Ectodermal cell (in vitro differentiated cells): ENCODE measurements at regions not wholly inside any gene's neighbourhood (a gene's known extent, or its start where the extent isn't known, plus 50 kb on each side); places are given as distances from the start of the nearest gene placed in this dataset.
A peak's percentile ranks its signal among the peaks of the same experiment; 100 is the strongest.

Experiments used
- H3K27ac ChIP-seq: 2 replicates; pipeline ENCODE4 v1.7.0; 2013; ENCODE audit warnings: mild to moderate bottlenecking, low read depth, low read length; ENCODE audit not compliant: insufficient read depth, poor library complexity, severe bottlenecking
- H3K27me3 ChIP-seq: 2 replicates; pipeline ENCODE4 v1.7.0; 2013; ENCODE audit warnings: mild to moderate bottlenecking, low read length; ENCODE audit not compliant: insufficient read depth, control insufficient read depth, poor library complexity, severe bottlenecking
- H3K36me3 ChIP-seq: one replicate; pipeline ENCODE4 v1.7.0; 2013; ENCODE audit warnings: low read length; ENCODE audit not compliant: control insufficient read depth, insufficient read depth
- H3K4me1 ChIP-seq: one replicate; pipeline ENCODE4 v1.7.0; 2013; ENCODE audit warnings: low read length; ENCODE audit not compliant: control insufficient read depth, insufficient read depth
- H3K4me3 ChIP-seq: 2 replicates; pipeline ENCODE4 v1.7.0; 2013; ENCODE audit warnings: low read depth, low read length, control low read depth; ENCODE audit not compliant: insufficient read depth
- H3K9me3 ChIP-seq: 2 replicates; pipeline ENCODE4 v1.7.0; 2013; ENCODE audit warnings: mild to moderate bottlenecking, low read length, moderate library complexity; ENCODE audit not compliant: control insufficient read depth
- WGBS, 2 experiments: methylation state at CpG; one replicate each; pipeline ENCODE4 v1.1.7; 2013; ENCODE audit warnings: missing lambda C conversion rate in 2 of 2; 5-methylcytosine and 5-hydroxymethylcytosine counted together

DNA sequence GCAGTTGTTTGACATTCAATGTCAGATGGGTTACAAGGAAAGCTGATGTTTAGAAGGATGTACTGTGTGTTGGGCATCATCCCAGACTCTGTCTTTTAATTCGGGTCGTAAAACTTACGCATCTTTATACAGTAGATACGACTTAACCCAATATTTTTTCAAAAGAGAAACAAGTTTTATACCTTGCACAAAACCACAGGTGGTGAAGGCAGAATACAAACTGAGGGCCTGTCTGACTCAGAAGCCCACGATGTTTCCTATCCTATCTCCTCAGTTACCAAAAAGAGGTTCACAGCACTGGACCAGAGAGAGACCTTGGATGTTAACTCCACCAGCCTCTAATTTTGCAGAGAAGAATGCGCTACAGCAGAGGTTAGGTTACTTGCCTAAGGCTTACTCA, 477.0 kb downstream of the FOXO1 start:
- H3K4me1 ChIP-seq = peaks cover 42% of the 10 kb centered on the region
- H3K27me3 ChIP-seq = no peaks in the 10 kb centered on the region
- H3K36me3 ChIP-seq = no peaks in the 10 kb centered on the region
- no peak overlapping the region for H3K4me3 ChIP-seq
- H3K27ac ChIP-seq = peak overlapping the region; percentile 93
- no peaks in the 10 kb centered on the region for H3K9me3 ChIP-seq
- WGBS, 2 experiments = 87 to 95% methylated on average over 6 of the region's 6 CpGs

DNA sequence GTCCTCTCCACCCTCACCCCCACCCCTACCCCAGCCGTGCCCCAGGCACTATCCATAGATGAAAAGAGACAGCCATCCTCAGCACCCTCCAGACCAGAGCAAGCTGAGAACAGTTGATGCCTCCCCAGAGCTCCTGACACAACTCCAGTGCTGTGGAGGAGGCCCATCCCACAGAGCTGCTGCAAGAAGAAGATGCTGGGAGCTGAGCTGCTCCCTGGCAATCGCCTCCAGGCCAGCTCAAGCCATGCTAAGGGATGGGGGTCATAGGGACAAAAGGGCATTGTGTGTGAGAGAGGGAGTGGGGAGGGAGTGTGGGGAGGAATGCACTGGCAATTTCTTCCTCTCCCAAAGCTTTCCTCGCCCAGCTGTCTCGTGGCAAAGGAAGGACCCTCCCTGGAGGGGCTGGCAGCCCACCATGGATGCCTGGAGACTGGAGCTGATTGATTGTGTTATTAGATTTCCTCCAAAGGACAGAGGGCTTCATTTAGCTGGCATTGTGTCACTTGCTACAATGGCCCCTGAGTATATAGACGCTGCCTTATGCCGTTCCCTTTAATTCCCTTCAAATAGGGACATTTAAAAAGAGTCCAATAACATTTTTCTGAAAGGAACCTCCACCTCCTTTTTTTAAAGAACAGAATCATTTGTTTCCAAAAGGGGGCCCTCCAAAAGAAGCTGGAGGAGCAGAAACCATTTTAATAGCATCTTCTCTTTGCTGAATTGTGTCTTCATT, 476.4 kb downstream of the FOXO1 start:
- Histone ChIP-seq H3K27me3 (no peaks in the 10 kb centered on the region), H3K36me3 (no peaks in the 10 kb centered on the region), H3K9me3 (no peaks in the 10 kb centered on the region), H3K4me1 (peaks cover 42% of the 10 kb centered on the region), H3K4me3 (no peak overlapping the region), H3K27ac (peak overlapping the region; percentile 93)
- 38 to 44% methylated on average over 6 of the region's 6 CpGs for WGBS, 2 experiments

DNA sequence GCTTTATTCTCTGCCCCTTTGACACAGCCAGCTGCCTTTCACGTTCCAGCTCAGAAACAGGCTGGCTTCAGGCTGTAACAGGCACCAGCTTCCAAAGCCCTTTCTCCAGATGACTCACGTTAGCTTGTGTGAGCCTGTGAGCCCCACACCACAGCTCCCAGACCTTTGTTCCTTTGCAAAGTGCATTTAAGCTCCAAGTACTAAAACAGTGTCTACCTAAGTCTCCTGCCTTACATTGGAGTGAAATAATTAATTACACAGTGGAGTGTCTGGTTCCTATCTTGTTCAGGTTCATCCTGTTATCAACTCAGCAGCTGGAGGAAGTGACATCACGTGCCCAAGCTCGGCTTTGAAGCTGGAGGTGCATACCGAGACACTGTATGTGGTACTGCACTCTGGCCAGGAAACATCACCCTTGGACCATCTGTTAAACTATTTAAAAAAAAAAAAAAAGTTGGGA, 475.8 kb downstream of the FOXO1 start:
- peaks cover 42% of the 10 kb centered on the region for H3K4me1 ChIP-seq

DNA sequence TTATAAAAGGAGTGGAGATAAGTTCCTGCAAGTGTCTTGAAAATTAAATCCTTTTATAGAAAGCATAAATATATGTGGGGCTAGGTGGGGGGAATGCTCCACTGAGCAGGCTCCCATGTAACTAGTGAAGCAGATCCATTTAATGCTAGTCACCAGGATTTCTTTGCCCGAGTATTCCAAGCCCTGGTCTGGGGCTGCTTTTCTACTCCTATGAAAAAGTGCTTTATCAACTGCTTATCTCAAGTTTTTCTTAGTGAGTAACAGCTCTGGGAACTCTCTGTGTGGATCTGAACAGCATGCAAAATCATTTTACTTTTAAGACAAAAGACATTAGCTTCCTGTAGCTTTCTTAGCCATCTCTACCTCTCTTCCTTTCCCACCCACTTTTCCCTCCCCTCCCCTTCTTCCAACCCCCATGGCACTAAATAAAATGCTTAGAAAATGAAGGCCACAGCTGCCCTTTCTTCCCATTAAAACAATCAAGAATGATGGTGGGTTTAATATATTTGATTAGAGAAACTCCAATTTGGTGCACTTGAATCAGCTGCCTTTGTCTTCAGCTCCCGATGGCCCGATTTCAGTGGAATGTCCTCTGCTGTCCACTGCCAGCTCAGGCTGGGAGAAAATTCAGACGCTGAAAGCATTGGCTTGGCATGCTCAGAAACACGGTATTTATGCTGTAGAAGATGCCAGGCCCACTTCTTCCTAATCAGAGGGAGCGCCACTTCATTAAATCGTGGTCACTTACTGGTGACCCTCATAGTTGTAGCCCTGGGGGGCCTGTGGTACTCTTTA, 475.1 kb downstream of the FOXO1 start:
- no peaks in the 10 kb centered on the region for H3K27me3 ChIP-seq
- peak overlapping the region; percentile 93 for H3K27ac ChIP-seq
- no peak overlapping the region for H3K4me3 ChIP-seq
- WGBS, 2 experiments = 89 to 92% methylated on average over 7 of the region's 7 CpGs
- peaks cover 42% of the 10 kb centered on the region for H3K4me1 ChIP-seq
- no peaks in the 10 kb centered on the region for H3K36me3 ChIP-seq
- no peaks in the 10 kb centered on the region for H3K9me3 ChIP-seq

More for the DNA sequence above, 475.8 kb downstream of the FOXO1 start:
- H3K4me3 ChIP-seq = no peak overlapping the region
- H3K36me3 ChIP-seq = no peaks in the 10 kb centered on the region
- peak overlapping the region; percentile 93 for H3K27ac ChIP-seq
- H3K27me3 ChIP-seq = no peaks in the 10 kb centered on the region
- WGBS, 2 experiments = 59 to 61% methylated on average over 5 of the region's 5 CpGs
- H3K9me3 ChIP-seq = no peaks in the 10 kb centered on the region

DNA sequence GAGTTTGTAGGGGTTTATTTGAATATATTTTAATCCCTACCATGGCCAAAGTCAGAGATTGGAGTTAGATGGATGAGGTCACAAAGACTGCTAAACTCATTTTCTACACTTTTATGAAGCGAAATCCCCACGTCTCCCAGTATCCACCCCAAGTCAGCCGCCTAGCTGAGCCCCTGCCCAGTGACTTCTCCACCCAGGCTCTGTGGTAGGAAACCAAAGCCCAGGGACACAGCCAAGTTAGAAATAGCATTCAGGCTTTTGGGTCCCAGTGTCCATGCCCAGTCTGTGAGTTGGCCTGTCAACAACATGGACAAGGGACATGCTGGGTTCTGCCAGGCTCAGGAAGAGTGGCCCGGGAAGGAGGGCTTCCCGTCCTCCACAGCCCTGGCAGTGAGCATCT, 474.0 kb downstream of the FOXO1 start:
- 95 to 96% methylated on average over 5 of the region's 5 CpGs for WGBS, 2 experiments
- Histone ChIP-seq H3K27ac (no peak overlapping the region), H3K36me3 (no peaks in the 10 kb centered on the region), H3K9me3 (no peaks in the 10 kb centered on the region), H3K4me1 (peaks cover 41% of the 10 kb centered on the region), H3K4me3 (no peak overlapping the region), H3K27me3 (no peaks in the 10 kb centered on the region)

DNA sequence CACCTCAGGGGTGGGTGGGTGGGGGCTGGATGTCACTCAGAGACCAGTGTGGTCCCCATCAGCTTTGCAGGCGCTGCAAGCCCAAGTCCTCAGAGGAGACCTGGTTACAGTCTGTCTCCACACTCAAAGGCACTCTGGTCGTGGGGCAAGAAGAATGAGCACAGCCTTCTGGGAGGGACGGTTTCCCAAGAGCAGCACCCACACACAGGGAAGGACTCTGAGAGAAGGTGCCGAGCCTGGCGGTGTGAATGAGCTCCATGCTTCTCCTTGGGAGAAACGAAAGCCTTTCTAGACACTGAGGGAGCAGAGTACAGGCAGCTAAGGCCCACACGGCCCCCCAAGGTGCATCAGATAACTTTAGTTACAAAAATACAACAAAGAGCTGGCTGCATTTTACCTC, 473.6 kb downstream of the FOXO1 start:
- 93 to 95% methylated on average over 7 of the region's 7 CpGs for WGBS, 2 experiments
- H3K4me1 ChIP-seq = peaks cover 37% of the 10 kb centered on the region
- H3K9me3 ChIP-seq = no peaks in the 10 kb centered on the region
- no peak overlapping the region for H3K27ac ChIP-seq
- H3K27me3 ChIP-seq = no peaks in the 10 kb centered on the region
- no peak overlapping the region for H3K4me3 ChIP-seq
- no peaks in the 10 kb centered on the region for H3K36me3 ChIP-seq

DNA sequence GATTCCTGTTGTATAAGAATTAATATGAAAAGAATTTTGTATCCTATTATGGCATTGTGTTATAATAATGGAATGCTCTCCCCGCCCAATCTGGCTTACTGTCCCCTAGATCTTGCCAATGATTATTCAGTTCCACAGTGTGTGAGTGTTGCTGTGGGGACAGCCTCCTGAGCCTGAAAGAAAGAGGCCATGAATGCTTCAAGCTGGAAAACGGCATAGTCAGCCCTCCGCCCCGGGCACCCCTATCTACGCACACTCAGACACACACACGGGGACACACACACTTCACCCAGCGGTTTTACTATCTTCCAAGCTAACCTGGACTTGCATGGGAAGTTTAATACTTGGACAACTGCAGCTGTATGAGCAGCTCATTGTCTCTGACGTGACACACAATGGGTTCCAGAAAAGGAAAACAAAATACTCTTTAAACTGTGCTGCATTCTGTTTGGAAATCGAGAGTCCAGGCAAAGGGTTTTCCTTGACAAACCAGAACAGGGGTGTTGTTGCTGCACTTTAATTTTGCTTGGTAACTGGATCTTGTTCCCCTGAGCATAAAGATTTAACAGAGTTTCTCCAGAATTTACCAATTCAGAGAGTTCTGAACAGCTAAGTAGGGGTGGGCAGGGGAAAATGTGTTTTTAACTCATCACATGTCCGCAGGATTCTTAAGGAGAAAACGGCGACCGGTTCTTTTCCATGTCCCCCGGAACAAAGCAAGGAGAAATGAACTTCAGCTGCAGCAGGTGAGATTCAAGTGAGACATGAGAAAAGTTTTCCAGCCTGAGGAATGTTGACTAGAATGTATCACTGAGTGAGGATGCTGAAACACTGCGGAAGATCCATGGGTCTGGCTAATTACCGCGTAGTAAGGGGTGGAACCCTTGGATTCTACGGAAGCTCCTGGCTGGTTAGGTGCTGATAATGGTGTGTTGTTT, 472.9 kb downstream of the FOXO1 start:
- Histone ChIP-seq H3K4me3 (no peak overlapping the region), H3K9me3 (no peaks in the 10 kb centered on the region)

DNA sequence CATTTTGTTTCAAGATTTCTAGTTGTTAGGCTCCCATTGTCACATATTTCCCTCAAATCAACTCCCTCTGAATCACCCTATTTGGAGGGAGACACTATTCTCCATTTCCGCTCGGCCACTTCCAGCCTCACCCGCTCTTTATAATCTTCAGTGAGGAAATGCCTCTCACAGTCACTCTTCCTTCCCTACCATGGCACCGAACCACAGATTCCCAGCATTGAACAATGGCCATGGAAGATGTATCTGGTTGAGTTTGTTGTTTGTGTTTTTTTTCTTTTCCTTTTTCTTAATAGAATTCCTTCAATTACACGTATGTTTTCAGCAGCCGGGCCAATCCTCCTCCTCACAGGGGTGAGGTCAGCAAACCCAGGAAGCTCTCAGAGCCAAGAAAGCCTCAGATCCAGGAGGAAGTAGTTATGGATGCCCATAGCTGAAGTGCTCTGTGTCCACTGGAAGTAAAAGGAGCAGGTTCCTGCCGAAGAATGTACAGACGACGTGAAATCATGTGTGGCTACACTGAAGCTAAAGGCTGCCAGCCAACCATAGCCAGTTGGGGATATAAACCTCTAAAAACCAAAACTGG, 472.1 kb downstream of the FOXO1 start:
- no peak overlapping the region for H3K27ac ChIP-seq
- H3K4me3 ChIP-seq = no peak overlapping the region
- WGBS, 2 experiments = 82 to 86% methylated on average over 8 to 9 of the region's 9 CpGs
- H3K27me3 ChIP-seq = no peaks in the 10 kb centered on the region
- H3K36me3 ChIP-seq = no peaks in the 10 kb centered on the region
- H3K9me3 ChIP-seq = no peaks in the 10 kb centered on the region
- peaks cover 24% of the 10 kb centered on the region for H3K4me1 ChIP-seq

More for the DNA sequence above, 472.9 kb downstream of the FOXO1 start:
- WGBS, 2 experiments = 94 to 95% methylated on average over 18 of the region's 18 CpGs
- Histone ChIP-seq H3K36me3 (no peaks in the 10 kb centered on the region), H3K4me1 (peaks cover 31% of the 10 kb centered on the region), H3K27me3 (no peaks in the 10 kb centered on the region), H3K27ac (no peak overlapping the region)

DNA sequence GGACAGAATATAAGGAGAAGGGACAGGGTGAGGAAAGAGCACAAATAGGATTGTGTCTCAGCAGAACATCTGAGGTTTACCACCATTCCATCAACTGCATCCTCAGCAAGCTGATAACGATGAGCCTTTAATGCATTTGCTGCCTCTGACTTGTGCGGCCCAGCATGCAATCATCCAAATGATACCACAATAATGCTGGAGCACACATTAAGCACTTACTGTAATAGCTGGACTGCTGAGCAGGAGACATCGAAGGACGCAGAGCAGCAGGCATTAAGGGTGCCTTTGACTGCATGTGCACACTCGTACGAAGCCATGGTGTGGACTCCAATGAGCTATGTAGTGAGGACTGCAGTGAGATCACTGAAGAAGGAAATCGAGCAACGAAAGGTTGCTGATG, 469.4 kb downstream of the FOXO1 start:
- 92 to 95% methylated on average over 8 of the region's 8 CpGs for WGBS, 2 experiments
- Histone ChIP-seq H3K27ac (no peak overlapping the region), H3K4me1 (no peaks in the 10 kb centered on the region)

More for the DNA sequence above, 469.4 kb downstream of the FOXO1 start:
- Histone ChIP-seq H3K4me3 (no peak overlapping the region), H3K36me3 (no peaks in the 10 kb centered on the region), H3K27me3 (no peaks in the 10 kb centered on the region), H3K9me3 (no peaks in the 10 kb centered on the region)
